ENCODE measurements at regions not wholly inside any gene's neighbourhood (a gene's known extent, or its start where the extent isn't known, plus 50 kb on each side); places are given as distances from the start of the nearest gene placed in this dataset.

DNA sequence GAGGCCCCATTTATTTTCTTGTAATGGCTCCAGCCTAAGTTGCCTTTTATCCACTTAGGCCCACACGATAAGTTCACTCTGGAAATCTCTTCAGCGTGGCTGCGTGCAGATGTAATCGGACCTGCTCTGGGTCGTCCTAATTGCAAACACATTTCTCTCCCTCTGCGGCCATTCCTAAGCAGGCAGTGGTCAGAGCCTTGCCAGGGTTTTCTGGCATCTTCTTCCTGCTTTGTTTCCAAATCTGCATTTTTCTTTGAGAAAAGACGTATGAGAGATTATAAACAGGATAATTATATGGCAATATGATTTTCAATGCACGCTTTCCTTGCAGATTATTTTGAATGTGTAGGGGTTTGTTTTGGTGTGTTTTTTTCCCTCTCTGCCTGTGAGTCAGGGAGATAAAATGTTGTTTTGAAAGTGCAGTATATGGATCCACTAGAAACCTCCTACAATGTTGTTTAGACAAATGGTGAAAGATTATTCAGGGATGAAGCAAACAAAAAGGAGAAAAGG lies 239.4 kb upstream of the TANK start:
- no peak for TF ChIP-seq CTCF (IDR thresholded peaks at IDR 0.05)
- no peak for TF ChIP-seq EZH2 (IDR thresholded peaks at IDR 0.05; ENCODE audit: borderline replicate concordance, insufficient read depth, low read depth, low read length, poor library complexity, severe bottlenecking)

All from B cell (primary cell).